ENCODE measurements at regions not wholly inside any gene's neighbourhood (a gene's known extent, or its start where the extent isn't known, plus 50 kb on each side); places are given as distances from the start of the nearest gene placed in this dataset.

- TF ChIP-seq, protein P1, sequence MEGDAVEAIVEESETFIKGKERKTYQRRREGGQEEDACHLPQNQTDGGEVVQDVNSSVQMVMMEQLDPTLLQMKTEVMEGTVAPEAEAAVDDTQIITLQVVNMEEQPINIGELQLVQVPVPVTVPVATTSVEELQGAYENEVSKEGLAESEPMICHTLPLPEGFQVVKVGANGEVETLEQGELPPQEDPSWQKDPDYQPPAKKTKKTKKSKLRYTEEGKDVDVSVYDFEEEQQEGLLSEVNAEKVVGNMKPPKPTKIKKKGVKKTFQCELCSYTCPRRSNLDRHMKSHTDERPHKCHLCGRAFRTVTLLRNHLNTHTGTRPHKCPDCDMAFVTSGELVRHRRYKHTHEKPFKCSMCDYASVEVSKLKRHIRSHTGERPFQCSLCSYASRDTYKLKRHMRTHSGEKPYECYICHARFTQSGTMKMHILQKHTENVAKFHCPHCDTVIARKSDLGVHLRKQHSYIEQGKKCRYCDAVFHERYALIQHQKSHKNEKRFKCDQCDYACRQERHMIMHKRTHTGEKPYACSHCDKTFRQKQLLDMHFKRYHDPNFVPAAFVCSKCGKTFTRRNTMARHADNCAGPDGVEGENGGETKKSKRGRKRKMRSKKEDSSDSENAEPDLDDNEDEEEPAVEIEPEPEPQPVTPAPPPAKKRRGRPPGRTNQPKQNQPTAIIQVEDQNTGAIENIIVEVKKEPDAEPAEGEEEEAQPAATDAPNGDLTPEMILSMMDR (IDR thresholded peaks at IDR 0.05) = no peak
- no peaks in the 10 kb centered on the region for H3K9me3 ChIP-seq (ENCODE audit: control insufficient read depth, low read length)
- H3K4me1 ChIP-seq = peaks cover 14% of the 10 kb centered on the region
- H3K36me3 ChIP-seq (ENCODE audit: control insufficient read depth, insufficient read depth, low read length) = no peaks in the 10 kb centered on the region
- no peak overlapping the region for H3K4me2 ChIP-seq (ENCODE audit: low read length)
- H3K27me3 ChIP-seq (ENCODE audit: control insufficient read depth, insufficient read depth, low read length) = no peaks in the 10 kb centered on the region
- no peak overlapping the region for H3K4me3 ChIP-seq (ENCODE audit: low read depth, low read length)
- no peaks in the 10 kb centered on the region for H3K79me2 ChIP-seq
- no peak overlapping the region for H3K9ac ChIP-seq
- H2AFZ ChIP-seq = no peak overlapping the region
- no peak overlapping the region for H3K27ac ChIP-seq
These were observed 529.8 kb downstream of the MAFB start for GRCh38 chr20:40159276-40159675.

- peak overlapping the region; percentile 38 for H2AFZ ChIP-seq
- no peak overlapping the region for H3K4me3 ChIP-seq (ENCODE audit: low read depth, low read length)
- no peak overlapping the region for H3K27ac ChIP-seq
- no peak overlapping the region for H3K9ac ChIP-seq
- no peaks in the 10 kb centered on the region for H3K27me3 ChIP-seq (ENCODE audit: control insufficient read depth, insufficient read depth, low read length)
- H3K79me2 ChIP-seq = no peaks in the 10 kb centered on the region
- peaks cover 11% of the 10 kb centered on the region for H3K4me1 ChIP-seq
- no peaks in the 10 kb centered on the region for H3K9me3 ChIP-seq (ENCODE audit: control insufficient read depth, low read length)
- TF ChIP-seq, protein P1 (IDR thresholded peaks at IDR 0.05) = no peak
- no peaks in the 10 kb centered on the region for H3K36me3 ChIP-seq (ENCODE audit: control insufficient read depth, insufficient read depth, low read length)
- no peak overlapping the region for H3K4me2 ChIP-seq (ENCODE audit: low read length)
These were observed 532.3 kb downstream of the MAFB start for GRCh38 chr20:40156600-40157317.

DNA sequence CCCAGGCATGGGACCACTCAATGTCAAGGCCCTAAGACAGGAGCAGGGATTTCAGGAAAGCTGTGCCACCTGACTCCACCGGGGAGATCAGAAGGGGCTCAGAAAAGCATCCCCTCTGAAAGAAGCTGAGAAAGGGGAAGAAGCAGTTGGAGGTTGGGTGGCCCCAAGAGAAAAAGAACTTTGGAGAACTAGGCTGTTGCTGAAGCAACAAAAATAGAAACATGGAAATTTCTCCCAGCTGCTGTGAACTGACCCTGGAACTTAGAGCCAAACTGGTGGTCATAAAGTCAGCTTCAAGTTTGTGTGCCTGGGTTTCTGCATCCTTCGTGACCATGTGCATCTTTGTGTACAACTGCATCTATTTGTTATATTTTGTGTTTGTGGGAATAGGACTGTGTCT, 534.5 kb downstream of the MAFB start:
- Histone ChIP-seq H2AFZ (no peak overlapping the region), H3K79me2 (no peaks in the 10 kb centered on the region), H3K9ac (no peak overlapping the region), H3K4me1 (peaks cover 8% of the 10 kb centered on the region), H3K4me2 (ENCODE audit: low read length) (no peak overlapping the region), H3K4me3 (ENCODE audit: low read depth, low read length) (no peak overlapping the region), H3K36me3 (ENCODE audit: control insufficient read depth, insufficient read depth, low read length) (no peaks in the 10 kb centered on the region), H3K27me3 (ENCODE audit: control insufficient read depth, insufficient read depth, low read length) (no peaks in the 10 kb centered on the region), H3K27ac (no peak overlapping the region), H3K9me3 (ENCODE audit: control insufficient read depth, low read length) (no peaks in the 10 kb centered on the region)
- TF ChIP-seq, protein P1 (IDR thresholded peaks at IDR 0.05) = no peak

DNA sequence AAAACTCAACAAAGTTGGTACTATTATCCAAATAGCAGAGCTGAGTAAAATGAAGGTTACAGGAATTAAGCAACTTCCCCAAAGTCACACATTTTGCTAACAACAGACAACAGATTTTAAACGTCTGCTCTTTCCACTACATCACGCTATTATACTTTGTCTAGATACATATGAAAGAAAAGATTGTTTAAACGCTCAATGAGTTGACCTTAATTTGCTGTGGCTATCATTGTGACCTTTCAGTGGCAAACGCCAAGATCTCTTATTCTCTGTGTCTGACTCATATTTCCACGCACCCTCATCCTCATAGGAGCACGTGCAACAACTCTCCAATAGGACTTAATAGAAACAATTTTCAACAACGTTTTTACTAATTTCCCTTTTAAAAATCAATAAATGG, 540.1 kb downstream of the MAFB start:
- Histone ChIP-seq H3K79me2 (no peaks in the 10 kb centered on the region), H3K4me2 (ENCODE audit: low read length) (no peak overlapping the region), H3K9me3 (ENCODE audit: control insufficient read depth, low read length) (no peaks in the 10 kb centered on the region), H2AFZ (no peak overlapping the region), H3K9ac (no peak overlapping the region), H3K27ac (no peak overlapping the region), H3K27me3 (ENCODE audit: control insufficient read depth, insufficient read depth, low read length) (no peaks in the 10 kb centered on the region), H3K36me3 (ENCODE audit: control insufficient read depth, insufficient read depth, low read length) (no peaks in the 10 kb centered on the region), H3K4me3 (ENCODE audit: low read depth, low read length) (no peak overlapping the region), H3K4me1 (no peaks in the 10 kb centered on the region)
- TF ChIP-seq, protein P1 (IDR thresholded peaks at IDR 0.05) = no peak

DNA sequence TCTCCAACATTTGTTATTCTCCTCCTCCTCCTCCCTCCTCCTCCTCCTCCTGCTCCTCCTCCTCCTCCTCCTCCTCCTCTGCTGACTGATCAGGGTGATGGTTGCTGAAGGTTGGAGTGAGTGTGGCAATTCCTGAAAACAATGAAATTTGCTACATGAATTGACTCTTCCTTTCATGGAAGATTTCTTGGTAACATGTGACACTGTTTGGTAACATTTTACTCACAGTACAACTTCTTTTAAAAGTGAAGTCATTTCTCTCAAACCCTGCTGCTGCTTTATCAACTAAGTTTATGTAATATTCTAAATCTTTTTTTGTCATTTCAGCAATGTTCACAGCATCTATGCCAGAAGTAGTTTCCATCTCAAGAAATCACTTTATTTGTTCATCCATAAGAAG, 543.0 kb downstream of the MAFB start:
- H3K27me3 ChIP-seq (ENCODE audit: control insufficient read depth, insufficient read depth, low read length) = no peaks in the 10 kb centered on the region
- H3K36me3 ChIP-seq (ENCODE audit: control insufficient read depth, insufficient read depth, low read length) = no peaks in the 10 kb centered on the region
- no peak overlapping the region for H3K27ac ChIP-seq
- no peak overlapping the region for H3K4me3 ChIP-seq (ENCODE audit: low read depth, low read length)
- no peak overlapping the region for H3K4me2 ChIP-seq (ENCODE audit: low read length)
- TF ChIP-seq, protein P1 (IDR thresholded peaks at IDR 0.05) = no peak
- H3K9me3 ChIP-seq (ENCODE audit: control insufficient read depth, low read length) = no peaks in the 10 kb centered on the region
- no peaks in the 10 kb centered on the region for H3K4me1 ChIP-seq
- no peak overlapping the region for H3K9ac ChIP-seq
- no peak overlapping the region for H2AFZ ChIP-seq
- no peaks in the 10 kb centered on the region for H3K79me2 ChIP-seq

All from parathyroid adenoma (tissue), 2 donors.